ENCODE measurements at regions not wholly inside any gene's neighbourhood (a gene's known extent, or its start where the extent isn't known, plus 50 kb on each side); places are given as distances from the start of the nearest gene placed in this dataset.

DNA sequence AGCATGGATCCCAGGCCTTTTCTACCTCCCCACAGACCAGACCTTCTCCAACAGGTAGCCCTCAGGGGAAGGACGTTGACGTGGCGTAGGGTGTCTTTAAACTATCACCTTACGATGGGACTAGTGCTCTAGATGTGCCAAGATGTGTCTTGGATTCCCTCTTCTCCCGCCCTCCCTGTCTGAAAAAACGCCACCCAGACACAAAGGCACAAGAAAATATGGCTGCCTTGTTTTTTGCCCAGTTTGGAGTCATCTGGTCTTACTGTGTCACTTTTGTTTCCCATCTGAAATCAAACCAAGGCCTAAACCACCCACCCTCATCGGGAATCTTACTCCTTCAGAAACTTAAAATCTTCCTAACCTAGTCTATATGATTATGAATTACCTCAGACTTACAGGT is 235.4 kb downstream of the OR13H1 start:
- DNase-seq (ENCODE audit: low spot score): no peak

DNA sequence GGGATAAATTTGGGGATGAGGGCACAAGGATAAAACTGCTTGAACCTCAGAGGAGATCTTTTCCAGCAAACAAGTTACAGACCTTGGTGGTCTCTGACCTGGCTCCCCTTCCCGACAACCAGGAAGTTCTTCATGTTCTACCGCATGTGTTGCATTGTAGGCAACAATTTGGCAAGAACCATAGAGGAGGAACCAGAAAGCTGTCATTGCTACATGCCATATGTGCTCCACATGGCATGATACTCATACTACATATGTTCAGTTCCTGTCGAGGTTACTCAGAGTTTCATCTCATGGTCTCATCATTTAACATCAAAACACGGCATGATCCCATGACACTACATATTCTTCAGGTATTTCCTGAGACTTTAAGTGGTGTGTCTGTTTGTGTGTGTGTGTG is 235.9 kb downstream of the OR13H1 start:
- DNase-seq (ENCODE audit: low spot score): no peak

DNA sequence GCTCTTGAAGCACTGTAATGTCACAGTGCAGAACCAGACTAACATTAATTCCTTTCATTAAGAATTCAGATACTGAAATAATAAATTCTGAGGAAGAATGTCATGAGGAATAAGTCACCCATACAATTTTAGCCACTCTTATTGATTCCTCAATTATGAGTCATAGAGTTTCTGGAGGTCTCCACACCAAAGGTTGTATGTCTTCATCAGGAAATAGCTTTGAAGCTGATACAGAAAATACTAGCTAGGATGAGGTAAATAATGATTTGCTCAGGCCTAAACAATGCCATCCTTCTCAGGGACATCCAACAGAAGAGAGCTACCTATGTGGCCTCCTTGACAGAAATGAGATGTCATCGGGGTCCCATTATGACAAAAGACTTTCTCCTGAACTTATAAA is 238.8 kb downstream of the OR13H1 start:
- DNase-seq (ENCODE audit: low spot score): no peak

DNA sequence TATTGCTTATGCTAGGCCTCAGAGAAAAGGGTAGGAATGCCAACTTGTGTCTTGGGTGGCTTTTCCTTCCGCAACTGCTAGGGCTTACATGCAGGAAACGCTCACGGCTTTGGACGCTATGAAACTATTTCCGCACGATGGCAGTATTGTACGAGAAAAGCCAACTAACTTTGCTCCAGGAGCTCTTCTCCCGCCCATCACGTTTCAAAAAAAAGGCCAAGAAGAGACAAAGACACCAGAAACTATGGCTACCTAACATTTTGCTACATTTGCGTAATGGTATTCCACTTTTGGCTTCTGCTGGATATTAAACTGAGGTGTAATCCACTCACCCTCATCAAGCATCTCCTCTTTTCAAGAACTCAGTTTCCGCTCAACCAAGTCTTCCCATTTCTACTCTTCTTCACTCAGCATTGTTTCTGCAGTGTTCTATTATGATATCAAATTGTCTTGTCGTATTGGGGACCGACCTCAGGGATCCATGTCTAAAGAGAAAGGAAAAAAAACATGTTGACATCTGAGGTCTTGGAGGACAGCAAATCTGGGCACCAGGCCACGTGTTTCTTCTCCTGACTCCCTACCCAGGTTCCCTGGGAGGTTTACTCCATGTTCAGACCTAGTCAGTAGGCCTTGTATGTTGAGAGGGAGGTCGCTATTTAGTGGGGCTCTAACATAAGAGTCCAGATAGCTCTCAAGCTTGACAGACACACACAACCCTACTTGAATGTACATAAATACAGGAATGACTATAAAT is 239.4 kb upstream of the STK26 start:
- no peak for DNase-seq (ENCODE audit: low spot score)

DNA sequence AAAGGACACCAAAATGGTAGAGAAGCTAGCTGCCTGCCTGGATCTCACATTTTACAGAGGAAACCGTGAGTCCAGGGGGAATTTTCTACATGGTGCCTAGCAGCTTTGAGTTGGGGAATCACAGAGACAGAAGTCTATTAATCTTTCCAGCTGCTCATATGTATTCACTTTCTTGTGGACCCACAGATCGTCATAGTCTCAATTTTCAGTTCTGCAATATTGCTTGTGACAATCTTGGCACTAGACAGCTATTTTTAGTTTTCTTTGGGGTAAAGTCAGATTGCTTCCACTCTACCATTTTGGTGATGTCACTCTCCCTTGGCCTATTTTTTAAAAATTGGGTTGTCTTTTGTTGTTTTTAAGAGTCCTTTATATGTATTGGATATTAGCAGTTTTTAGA is 233.4 kb upstream of the STK26 start:
- no peak for DNase-seq (ENCODE audit: low spot score)

- DNase-seq (ENCODE audit: low spot score): no peak
These were observed 231.3 kb upstream of the STK26 start for GRCh38 chrX:131791608-131792355.

DNA sequence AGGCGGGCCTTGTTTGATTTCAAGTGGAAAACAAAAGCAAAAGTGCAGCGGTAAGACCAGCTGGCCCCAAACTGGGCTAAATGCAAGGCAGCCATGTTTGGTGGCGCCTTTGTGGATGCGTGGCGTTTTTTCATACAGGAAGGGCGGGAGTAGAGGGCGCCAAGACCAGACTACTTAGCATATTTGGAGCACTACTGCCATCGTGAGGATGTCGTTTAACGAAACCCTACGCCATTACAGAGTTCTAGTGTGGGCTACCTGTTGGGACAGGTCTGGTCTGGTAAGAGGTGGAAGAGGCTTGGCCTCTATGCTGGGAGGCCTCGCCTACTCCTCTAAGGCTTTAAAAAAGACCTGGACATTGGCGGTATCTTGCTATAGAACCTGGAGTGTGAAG is 230.7 kb upstream of the STK26 start:
- no peak for DNase-seq (ENCODE audit: low spot score)

- peak; percentile 5 for DNase-seq (ENCODE audit: low spot score)
These were observed 230.2 kb upstream of the STK26 start for GRCh38 chrX:131792789-131793462.

DNA sequence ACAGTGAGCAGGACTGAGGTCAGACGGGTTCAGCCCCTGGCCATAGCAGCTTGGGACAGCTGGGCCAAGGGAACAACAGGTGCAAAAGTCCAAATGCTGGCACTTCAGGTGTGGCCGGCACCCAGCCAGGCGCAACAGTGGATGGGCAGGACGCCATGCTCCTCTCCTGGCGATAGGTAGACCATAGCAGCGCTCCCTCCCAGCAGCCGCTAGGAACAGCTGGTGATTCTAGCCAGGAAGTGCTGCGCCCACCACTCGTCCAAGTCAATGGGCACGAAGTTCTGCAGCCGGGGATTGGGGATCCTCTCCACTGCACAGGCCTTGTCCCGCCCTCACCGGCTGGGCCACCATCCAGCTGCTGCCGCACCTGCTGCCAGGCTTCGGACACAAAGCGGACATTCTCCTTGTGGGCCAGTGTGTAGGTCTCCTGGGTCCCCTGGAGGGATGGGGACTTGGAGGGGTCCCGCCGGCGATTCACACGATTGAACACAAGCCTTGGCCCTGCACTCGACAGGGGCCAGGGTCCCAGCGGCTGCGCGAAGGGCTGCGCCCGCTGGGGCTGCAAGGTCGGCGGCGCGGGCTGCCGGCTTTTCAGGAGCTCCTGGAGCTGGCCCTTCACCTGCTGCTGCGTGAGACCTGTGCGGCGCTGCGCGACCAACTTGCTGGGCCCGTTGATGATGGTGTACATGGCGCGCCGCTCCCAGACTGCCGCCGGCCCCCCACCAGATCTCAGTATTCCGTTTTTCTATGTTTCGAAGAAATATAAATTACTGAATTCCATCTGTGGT is 227.5 kb upstream of the STK26 start:
- DNase-seq (ENCODE audit: low spot score): no peak

GRCh38 chrX:131801066-131801465 is 222.0 kb upstream of the STK26 start:
- no peak for DNase-seq (ENCODE audit: low spot score)

- no peak for DNase-seq (ENCODE audit: low spot score)
These were observed 221.2 kb upstream of the STK26 start for GRCh38 chrX:131801911-131802310.

- peak; percentile 21 for DNase-seq (ENCODE audit: low spot score)
These were observed 220.1 kb upstream of the STK26 start for GRCh38 chrX:131802836-131803626.

- DNase-seq (ENCODE audit: low spot score): peak; percentile 76
These were observed 210.0 kb upstream of the STK26 start for GRCh38 chrX:131812847-131813825.

DNA sequence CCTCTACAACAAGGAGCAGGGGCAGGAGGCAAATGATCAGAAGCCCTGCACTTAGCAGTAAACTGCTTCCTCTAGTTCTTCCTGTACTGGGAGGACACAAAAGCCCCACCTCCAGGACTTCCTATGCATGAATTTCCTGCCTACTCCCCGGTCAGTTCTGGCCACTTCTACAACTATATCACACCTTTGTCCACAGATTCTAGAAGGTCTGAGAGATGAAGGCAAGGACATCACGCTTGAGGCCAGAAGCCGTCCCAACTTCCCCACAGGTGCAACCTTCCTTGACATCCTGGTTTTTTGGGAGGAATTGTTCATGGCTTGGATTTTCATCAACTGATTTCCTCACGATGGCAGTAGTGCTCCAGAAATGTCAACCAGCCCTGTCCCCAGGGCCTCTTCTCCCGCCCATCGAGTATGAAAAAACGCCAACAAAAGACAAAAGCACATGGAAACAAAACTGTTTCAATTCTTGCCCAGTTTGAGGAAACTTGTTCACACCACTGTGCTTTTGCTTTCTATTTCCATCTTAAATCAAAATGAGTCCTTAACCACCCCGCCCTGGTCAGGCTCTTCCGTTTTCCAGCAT is 206.5 kb upstream of the STK26 start:
- no peak for DNase-seq (ENCODE audit: low spot score)

GRCh38 chrX:131818297-131818936 is 204.7 kb upstream of the STK26 start:
- no peak for DNase-seq (ENCODE audit: low spot score)

DNA sequence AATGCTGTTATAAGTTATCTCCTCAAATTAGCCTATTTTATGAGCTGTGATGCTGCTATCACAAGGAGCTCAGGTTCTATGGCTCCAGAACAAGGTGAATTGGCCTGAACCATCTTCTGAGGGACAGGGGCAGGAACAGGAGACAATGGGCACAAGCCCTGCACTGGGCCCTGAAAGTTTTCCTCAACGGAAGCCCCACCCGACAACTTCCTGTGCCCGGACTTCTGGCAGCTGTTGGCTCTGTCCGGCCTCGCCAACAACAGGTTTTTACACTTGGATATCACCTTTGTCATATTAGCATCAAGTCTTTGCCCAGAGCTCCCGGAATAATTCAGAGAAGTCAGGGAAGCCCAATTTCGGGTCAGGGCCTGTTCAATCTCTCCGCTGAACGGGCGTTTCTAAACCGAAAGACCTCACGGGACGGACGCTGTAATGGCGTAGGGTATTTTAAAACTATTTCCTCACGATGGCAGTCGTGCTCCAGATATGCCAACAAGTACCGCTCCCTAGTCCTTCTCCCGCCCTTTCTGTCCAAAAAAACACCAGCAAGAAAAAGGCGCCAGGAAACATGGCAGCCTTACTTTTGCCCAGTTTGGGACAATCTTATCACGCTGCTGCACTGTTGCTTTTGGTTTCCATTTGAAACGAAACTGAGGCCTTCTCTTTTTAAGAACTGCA is 201.0 kb upstream of the STK26 start:
- DNase-seq (ENCODE audit: low spot score): no peak

DNA sequence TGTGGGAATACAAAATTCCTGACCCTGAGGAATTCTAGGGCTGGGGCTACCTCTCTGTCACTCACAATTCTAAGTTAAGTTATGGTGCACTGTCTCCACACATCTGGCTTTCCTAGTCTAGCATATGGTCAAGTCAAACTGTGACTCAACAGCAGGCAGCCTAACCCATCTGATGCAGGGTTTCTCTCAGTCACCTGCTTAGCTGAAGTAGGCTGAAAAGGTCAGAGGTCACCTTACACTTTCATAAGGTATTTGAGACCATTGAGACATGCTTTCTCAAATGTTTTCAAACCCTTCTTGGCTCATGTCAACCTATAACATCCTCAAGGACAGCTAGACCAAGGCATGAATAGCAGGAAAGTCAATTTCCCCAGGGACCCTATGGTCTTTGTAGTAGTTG is 196.5 kb upstream of the STK26 start:
- DNase-seq (ENCODE audit: low spot score): no peak

DNA sequence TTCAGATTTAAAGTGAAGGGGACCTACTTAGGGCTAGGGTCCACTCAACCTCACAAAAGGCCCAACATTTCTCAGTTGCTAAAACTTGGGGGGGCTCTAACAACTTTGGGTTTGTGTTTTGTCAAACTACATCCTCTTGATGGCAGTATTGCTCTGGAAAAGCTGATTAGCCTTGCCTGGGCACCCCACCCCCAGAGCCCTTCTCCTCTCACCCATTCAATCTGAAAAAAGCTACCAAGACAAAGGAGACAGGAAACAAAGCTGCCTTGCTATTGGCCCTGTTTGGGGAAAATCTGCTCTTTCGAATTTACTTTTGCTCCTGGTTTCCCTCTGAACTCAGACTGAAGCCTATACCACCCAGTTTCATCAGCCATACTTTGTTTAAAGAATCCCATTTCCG is 195.2 kb upstream of the STK26 start:
- DNase-seq (ENCODE audit: low spot score): peak; percentile 55

GRCh38 chrX:131828482-131828881 is 194.6 kb upstream of the STK26 start:
- DNase-seq (ENCODE audit: low spot score): no peak

Data from hematopoietic multipotent progenitor cell treated with erythropoietin and hydrocortisone succinate and interleukin-3 and kit ligand, for 15 days (in vitro differentiated cells).